Sciatic nerve (tissue), 2 donors: ENCODE measurements at regions not wholly inside any gene's neighbourhood (a gene's known extent, or its start where the extent isn't known, plus 50 kb on each side); places are given as distances from the start of the nearest gene placed in this dataset.
"Not testable (repeated sequence)": the region's sequence is repeated elsewhere in the genome, so short reads cannot be mapped to it uniquely, and the experiment has no call there.

Experiments
- ATAC-seq: fragments of 200-7000 bp; cut with Tn5 transposase; one replicate; pipeline ENCODE4 v1.9.1; 2020; ENCODE audit warnings: mild to moderate bottlenecking, moderate library complexity
- DNase-seq: peaks from one replicate; pipeline ENCODE4 v3.0.0-alpha.2; 2020; ENCODE audit warnings: low spot score
- intact Hi-C: fragments of 100-400 bp; cut with DNase I; formaldehyde crosslinking; loops from one replicate; pipeline ENCODE4 v1.14.2; 2022
- donor health status: DM: no; HTN: no; CAD: no.
- donor health status: DM: no; HTN: no; CAD: no.

GRCh38 chr2:241952816-241953215 is 83.3 kb downstream of the RTP5 start:
- intact Hi-C loops: no loop called here
- ATAC-seq (no peak), DNase-seq (peak; percentile 48)

- intact Hi-C loops: no loop called here
- ATAC-seq: no peak
Measured at GRCh38 chr2:241953324-241953928, 83.9 kb downstream of the RTP5 start.

GRCh38 chr2:241956521-241957110 is 87.1 kb downstream of the RTP5 start:
- ATAC-seq: no peak
- DNase-seq: peak; percentile 21
- intact Hi-C loops: no loop called here

More at GRCh38 chr2:241953324-241953928, 83.9 kb downstream of the RTP5 start:
- no peak for DNase-seq

- ATAC-seq (no peak), DNase-seq (peak; percentile 40)
- intact Hi-C loops: no loop called here
Measured at GRCh38 chr2:241957276-241957675, 87.7 kb downstream of the RTP5 start.

- DNase-seq: peak; percentile 32
- ATAC-seq: no peak
- intact Hi-C loops: no loop called here
Measured at GRCh38 chr2:241958818-241959545, 89.5 kb downstream of the RTP5 start.

GRCh38 chr2:241959751-241960269 is 90.3 kb downstream of the RTP5 start:
- DNase-seq: peak; percentile 50
- peak; percentile 86 for ATAC-seq
- intact Hi-C loops: no loop called here

- peak; percentile 23 for DNase-seq
- intact Hi-C loops: no loop called here
- no peak for ATAC-seq
Measured at GRCh38 chr2:241961454-241961853, 91.9 kb downstream of the RTP5 start.

- intact Hi-C loops: no loop called here
- DNase-seq: peak; percentile 26
- ATAC-seq: no peak
Measured at GRCh38 chr2:241964133-241964532, 94.6 kb downstream of the RTP5 start.

- peak; percentile 88 for ATAC-seq
- intact Hi-C loops: no loop called here
- DNase-seq: peak; percentile 70
Measured at GRCh38 chr2:241965931-241966412, 96.4 kb downstream of the RTP5 start.

GRCh38 chr2:241966647-241967466 is 97.3 kb downstream of the RTP5 start:
- DNase-seq (peak; percentile 26), ATAC-seq (no peak)
- intact Hi-C loops: no loop called here

GRCh38 chr2:241967467-241968144 is 98.1 kb downstream of the RTP5 start:
- no peak for ATAC-seq
- DNase-seq: no peak
- intact Hi-C loops: no loop called here

- ATAC-seq (no peak), DNase-seq (no peak)
- intact Hi-C loops: no loop called here
Measured at GRCh38 chr2:241968417-241968816, 98.9 kb downstream of the RTP5 start.

- ATAC-seq, intact Hi-C loops: not testable (repeated sequence)
- peak; percentile 19 for DNase-seq
Measured at GRCh38 chr2:241969182-241969581, 99.7 kb downstream of the RTP5 start.

- intact Hi-C loops: no loop called here
- DNase-seq (peak; percentile 9), ATAC-seq (no peak)
Measured at GRCh38 chr2:241970716-241971115, 101.2 kb downstream of the RTP5 start.

- DNase-seq (peak; percentile 55), ATAC-seq (no peak)
- intact Hi-C loops: no loop called here
Measured at GRCh38 chr2:241974096-241974495, 104.6 kb downstream of the RTP5 start.

- DNase-seq: peak; percentile 51
- intact Hi-C loops: no loop called here
Measured at GRCh38 chr2:241974851-241975592, 105.5 kb downstream of the RTP5 start.

GRCh38 chr2:241975593-241976284 is 106.2 kb downstream of the RTP5 start:
- intact Hi-C loops: no loop called here
- ATAC-seq (no peak), DNase-seq (no peak)

More at GRCh38 chr2:241974851-241975592, 105.5 kb downstream of the RTP5 start:
- ATAC-seq: peak; percentile 17
